HG02943 (cell line): ENCODE measurements at regions not wholly inside any gene's neighbourhood (a gene's known extent, or its start where the extent isn't known, plus 50 kb on each side); places are given as distances from the start of the nearest gene placed in this dataset.

ENCODE experiments used
- ATAC-seq: cut with Tn5 transposase; IDR thresholded peaks from one replicate; pipeline ENCODE4 v1.9.1; 2021; ENCODE audit warnings: mild to moderate bottlenecking, low read depth, moderate library complexity; ENCODE audit not compliant: unreplicated experiment

- ATAC-seq: no peak
Observed at GRCh38 chr7:9778367-9778766, 1195.3 kb upstream of the PHF14 start.

- no peak for ATAC-seq
Observed at GRCh38 chr7:9781710-9782109, 1192.0 kb upstream of the PHF14 start.

- no peak for ATAC-seq
Observed at GRCh38 chr7:9782275-9782674, 1191.4 kb upstream of the PHF14 start.

- no peak for ATAC-seq
Observed at GRCh38 chr7:9785211-9785610, 1188.5 kb upstream of the PHF14 start.

GRCh38 chr7:9796241-9796640, 1177.4 kb upstream of the PHF14 start:
- ATAC-seq: no peak

- ATAC-seq: no peak
Observed at GRCh38 chr7:9822458-9823290, 1151.0 kb upstream of the PHF14 start.

GRCh38 chr7:9835199-9835598, 1138.5 kb upstream of the PHF14 start:
- no peak for ATAC-seq

GRCh38 chr7:9836671-9837070, 1137.0 kb upstream of the PHF14 start:
- ATAC-seq: no peak

GRCh38 chr7:9842301-9842700, 1131.4 kb upstream of the PHF14 start:
- no peak for ATAC-seq

- no peak for ATAC-seq
Observed at GRCh38 chr7:9846902-9847301, 1126.8 kb upstream of the PHF14 start.

- no peak for ATAC-seq
Observed at GRCh38 chr7:9854605-9855004, 1119.1 kb upstream of the PHF14 start.

- no peak for ATAC-seq
Observed at GRCh38 chr7:9856668-9857067, 1117.0 kb upstream of the PHF14 start.

GRCh38 chr7:9863545-9863944, 1110.1 kb upstream of the PHF14 start:
- no peak for ATAC-seq

- no peak for ATAC-seq
Observed at GRCh38 chr7:9869151-9869550, 1104.5 kb upstream of the PHF14 start.

- ATAC-seq: no peak
Observed at GRCh38 chr7:9869566-9869965, 1104.1 kb upstream of the PHF14 start.

GRCh38 chr7:9870674-9871073, 1103.0 kb upstream of the PHF14 start:
- no peak for ATAC-seq

GRCh38 chr7:9874182-9874581, 1099.5 kb upstream of the PHF14 start:
- no peak for ATAC-seq

GRCh38 chr7:9876053-9876452, 1097.6 kb upstream of the PHF14 start:
- ATAC-seq: no peak

- no peak for ATAC-seq
Observed at GRCh38 chr7:9889554-9889953, 1084.1 kb upstream of the PHF14 start.

GRCh38 chr7:9890092-9890491, 1083.6 kb upstream of the PHF14 start:
- no peak for ATAC-seq

- ATAC-seq: no peak
Observed at GRCh38 chr7:9891056-9891455, 1082.6 kb upstream of the PHF14 start.

GRCh38 chr7:9900339-9900738, 1073.3 kb upstream of the PHF14 start:
- ATAC-seq: no peak

GRCh38 chr7:9921326-9921725, 1052.3 kb upstream of the PHF14 start:
- no peak for ATAC-seq
